Hepatocyte (in vitro differentiated cells): ENCODE measurements at regions not wholly inside any gene's neighbourhood (a gene's known extent, or its start where the extent isn't known, plus 50 kb on each side); places are given as distances from the start of the nearest gene placed in this dataset.

Experiments used
- CTCF ChIP-seq: fragments of 200-600 bp; sonication (generic); IDR thresholded peaks from 2 replicates; pipeline ENCODE4 v1.5.1; 2016; ENCODE audit warnings: antibody characterized with exemption, mild to moderate bottlenecking; ENCODE audit not compliant: poor library complexity
- EZH2 ChIP-seq: fragments of 200-600 bp; sonication (generic); IDR thresholded peaks from 2 replicates; pipeline ENCODE4 v1.6.1; 2016; ENCODE audit warnings: antibody characterized with exemption, mild to moderate bottlenecking, borderline replicate concordance

DNA sequence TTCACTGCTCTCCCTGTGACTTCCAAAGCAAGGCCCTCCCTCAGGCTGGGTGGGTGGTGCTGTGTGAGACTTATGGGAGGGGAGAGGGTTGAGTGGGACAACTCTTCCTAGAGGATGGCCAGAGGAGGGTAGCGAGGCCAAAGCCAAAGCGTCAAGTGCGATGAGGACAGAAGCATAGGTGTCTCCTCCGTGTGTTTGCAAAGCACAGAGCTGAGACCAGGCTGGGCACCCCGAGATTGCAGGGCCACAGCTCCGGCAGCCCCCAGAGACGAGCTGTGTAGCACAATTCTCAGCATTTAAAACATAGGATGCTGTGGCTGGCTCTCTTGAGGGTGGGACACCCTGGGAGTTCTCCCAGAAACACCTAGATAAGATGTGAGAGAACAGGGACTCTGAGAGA is 1374.5 kb downstream of the BRD1 start:
- no peak for TF ChIP-seq CTCF
- no peak for TF ChIP-seq EZH2
